ENCODE measurements at regions not wholly inside any gene's neighbourhood (a gene's known extent, or its start where the extent isn't known, plus 50 kb on each side); places are given as distances from the start of the nearest gene placed in this dataset.
A peak's percentile ranks its signal among the peaks of the same experiment; 100 is the strongest.
"Not testable (repeated sequence)": the region's sequence is repeated elsewhere in the genome, so short reads cannot be mapped to it uniquely, and the experiment has no call there.

DNA sequence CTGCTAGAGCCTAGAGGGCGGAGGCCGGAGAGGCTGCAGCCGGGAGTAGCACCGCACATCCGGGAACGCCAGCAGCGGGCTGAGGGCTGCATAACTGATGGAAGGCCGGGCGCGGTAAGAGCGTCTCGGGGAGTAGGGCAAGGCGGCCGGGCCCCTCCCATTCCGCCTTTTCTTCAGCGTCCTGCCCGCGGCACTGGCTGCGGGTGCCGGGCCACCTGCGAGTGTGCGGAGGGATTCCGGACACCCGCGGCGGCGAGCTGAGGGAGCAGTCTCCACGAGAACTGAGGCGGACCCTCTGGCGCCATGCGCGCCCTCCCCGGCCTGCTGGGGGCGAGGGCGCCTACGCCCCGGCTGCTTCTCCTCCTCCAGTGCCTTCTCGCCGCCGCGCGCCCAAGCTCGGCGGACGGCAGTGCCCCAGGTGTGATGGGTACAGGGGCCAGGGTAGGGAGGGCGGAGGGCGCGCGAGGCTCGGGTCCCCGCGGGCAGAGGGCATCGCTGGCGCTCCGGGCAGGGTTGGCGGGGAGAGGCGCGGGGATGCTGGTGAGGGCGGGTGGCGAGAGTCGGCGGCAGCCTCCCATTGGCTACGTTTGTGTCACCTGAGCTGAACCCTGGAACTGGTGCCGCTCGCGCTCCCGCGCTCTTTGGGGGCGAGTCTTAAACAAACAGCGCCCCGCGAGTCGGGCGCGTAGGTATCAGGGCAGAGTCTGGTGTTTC is 334.4 kb downstream of the SRGAP2C start:
- DNase-seq = peak; percentile 70

DNA sequence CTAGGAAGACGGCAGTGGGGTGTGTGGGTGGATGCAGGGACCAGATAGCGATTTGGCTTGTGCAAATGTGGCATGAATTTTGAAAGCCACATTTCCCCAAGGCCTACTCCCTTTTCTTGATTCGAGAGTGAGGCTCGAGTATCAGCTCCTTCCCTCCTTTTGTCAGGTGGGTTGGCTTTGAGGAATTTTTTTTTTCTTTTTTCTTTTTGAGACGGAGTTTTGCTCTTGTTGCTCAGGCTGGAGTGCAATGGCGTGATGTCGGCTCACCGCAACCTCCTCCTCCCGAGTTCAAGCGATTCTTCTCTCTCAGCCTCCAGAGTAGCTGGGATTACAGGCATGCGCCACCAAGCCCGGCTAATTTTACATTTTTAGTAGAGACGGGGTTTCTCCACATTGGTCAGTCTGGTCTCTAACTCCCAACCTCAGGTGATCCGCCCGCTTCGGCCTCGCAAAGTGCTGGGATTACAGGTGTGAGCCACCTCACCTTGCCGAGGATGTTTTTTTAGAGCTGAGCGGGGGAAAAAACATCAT is 335.0 kb downstream of the SRGAP2C start:
- not testable (repeated sequence) for DNase-seq

DNA sequence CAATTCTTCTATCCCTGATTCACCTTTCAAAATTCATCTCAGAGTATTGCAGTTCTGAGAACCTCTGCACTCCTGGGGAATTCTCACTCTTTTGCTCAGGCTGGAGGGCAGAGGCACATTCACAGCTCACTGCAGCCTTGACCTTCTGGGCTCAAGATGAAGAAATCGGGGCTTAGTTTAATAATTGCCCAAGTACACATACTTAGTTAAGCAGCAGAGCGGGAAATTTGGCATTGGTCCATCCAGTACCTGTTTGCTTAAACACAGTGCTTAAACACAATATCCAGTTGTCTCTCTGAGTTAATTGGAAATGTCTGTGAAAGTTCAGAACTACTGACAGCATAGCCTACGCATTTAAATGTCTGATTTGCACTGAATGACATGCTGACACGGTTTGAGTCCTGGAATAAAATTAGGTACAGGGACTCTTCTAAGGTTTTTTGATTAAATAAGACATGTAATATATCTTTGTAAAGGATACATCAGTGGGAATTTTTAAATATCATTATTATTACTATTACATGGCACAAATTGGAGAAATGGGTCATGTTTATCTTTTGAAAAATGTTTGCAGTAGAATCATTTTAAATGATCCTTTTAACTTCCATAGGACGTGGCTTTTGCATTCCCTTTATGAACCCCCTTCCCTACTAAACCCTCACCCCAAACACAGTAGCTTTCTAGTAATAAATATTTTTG is 337.4 kb downstream of the SRGAP2C start:
- DNase-seq = no peak

DNA sequence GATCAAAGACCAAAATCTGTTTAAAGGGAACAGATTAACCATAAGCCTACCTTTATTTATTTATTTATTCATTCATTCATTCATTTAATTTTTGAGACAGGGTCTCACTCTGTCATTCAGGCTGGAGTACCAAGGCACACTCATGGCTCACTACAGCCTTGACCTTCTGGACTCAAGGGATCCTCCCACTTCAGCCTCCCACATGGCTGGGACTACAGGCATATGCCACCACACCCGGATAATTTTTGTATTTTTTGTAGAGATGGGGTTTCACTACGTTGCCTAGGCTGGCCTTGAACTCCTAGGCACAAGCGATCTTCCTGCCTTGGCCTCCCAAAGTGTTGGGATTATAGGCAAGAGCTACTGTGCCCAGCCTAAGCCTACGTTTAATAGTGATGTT is 338.3 kb downstream of the SRGAP2C start:
- DNase-seq = not testable (repeated sequence)

DNA sequence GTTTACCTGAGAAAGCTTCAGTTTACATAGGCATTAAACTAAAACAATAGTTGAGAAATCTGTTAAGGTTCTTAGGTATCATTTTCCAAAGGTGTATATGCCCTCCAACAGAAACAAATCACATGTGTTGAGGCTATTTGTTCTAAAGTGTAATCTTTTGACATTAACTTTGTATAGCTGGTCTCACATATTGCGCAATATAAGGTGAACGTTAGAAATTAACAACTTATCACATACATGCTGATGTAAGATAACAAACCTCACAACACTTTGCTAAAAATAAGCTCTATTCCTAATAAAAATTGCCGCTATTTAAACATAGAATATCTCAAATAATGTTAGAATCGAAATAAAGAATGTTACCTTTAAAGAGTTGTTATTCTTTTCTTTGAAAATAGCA is 340.6 kb downstream of the SRGAP2C start:
- DNase-seq = no peak

DNA sequence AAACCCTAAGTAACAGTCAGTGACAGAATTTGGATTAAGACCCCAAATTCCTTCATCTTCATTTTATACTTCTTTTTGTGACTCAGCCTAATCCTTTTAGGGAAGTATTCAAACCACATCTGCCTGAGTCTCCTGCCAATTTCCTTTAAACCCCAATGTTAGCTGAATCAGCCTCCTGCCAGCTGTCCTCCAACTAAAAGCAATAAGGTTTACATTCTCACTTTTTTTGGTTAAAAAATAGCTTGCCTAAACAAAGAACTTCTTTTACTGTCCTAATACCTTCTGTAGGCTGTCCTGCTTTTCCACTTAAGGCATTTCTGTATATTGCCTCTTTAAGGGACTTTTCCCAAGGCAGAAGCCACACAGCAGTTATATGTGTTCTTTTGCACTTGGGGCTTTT is 344.2 kb downstream of the SRGAP2C start:
- DNase-seq = not testable (repeated sequence)

DNA sequence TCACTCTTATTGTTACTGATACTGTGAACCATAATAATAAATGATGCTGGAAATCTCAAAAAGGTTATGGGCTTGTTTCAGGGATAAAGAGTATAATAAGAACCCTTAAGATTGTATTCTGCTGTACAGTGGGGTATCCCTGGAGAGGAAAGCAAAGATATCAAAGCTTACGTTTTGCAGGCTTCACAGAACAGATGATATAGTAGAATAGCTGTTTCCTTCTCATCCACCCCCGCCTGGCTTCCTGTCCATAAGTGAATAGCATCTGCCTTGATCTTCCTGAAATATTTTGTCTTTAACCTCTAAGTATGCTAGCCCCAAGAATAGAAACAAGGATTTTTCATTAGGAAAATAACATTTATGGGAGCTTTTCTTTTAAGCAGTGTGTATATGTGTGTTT is 345.3 kb downstream of the SRGAP2C start:
- not testable (repeated sequence) for DNase-seq

DNA sequence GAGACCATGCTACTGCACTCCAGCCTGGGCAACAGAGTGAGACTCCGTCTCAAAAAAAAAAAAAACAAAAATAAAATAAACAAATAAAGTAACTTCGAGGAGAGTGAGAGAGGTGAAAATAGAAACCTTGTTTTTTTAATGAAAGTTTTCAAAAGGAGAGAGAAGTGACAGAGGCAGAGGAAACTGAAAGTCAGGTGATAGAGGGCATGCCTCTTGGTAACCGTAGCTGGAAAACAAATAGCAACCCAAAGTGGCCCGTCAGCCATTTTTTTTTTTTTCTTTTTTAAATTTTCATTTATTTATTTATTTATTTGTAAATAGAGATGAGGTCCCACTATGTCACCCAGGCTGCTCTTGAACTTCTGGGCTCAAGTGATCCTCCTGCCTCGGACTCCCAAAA is 347.0 kb downstream of the SRGAP2C start:
- not testable (repeated sequence) for DNase-seq

DNA sequence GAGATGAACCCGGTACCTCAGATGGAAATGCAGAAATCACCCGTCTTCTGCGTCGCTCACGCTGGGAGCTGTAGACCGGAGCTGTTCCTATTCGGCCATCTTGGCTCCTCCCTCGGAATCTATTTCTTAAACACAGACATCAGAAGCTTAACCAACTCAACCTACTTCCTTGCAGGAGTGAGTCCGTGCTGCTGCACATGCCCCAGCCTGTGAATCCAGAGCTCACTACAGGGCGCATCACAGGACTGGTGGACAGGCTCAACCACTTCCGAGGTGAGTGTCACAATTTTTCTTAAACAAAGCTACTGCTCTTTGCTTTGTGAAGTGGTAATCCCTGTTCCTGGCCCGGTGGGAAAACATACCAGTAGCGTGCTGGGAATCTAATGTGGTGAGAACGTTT is 353.4 kb downstream of the SRGAP2C start:
- not testable (repeated sequence) for DNase-seq

DNA sequence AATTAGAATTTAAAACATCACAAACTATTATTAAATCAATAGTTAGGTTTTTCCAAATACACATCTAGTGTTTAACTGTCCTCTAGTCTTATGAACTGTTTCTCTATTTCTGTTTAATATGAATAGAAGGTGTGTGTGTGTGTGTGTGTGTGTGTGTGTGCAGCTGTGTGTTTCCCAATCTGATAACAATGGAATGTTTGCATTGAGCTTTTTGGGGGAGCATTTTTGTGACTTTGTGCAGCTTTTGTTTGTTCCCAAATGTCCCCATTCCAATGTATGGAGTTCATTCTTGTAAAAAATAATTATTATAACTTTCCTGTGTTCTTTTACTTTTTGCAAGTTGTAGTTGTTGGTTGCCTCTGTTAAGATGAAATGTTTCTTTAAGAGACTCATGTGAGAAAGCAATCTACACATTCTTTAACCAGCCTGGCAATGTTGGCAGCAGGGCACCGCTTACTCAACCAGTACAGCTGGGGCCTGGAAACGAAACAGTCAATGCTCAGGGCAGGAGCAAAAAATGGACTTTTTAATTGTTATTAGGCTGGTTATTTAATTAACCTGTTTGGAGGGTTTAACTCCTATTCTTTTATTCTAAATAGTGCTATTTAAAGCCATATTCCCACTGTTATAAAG is 354.3 kb downstream of the SRGAP2C start:
- no peak for DNase-seq

DNA sequence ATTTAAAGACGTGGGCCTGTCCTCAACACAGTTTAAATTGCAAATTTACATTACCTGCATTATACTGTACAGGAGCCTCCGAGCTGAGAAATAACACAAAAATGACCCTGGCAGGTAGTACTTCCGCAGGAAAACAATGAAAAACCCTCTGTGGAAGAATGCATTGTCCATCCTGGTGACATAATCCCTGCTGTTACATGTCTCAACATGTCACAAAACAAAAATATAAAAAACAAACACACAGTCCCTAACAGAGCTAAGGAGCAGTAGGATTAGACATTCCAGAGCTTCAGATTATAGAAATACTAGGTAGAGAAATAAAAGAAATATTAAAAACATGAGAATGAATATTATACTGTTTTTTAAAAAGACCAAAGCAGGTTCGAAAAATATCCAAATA is 359.2 kb downstream of the SRGAP2C start:
- DNase-seq = not testable (repeated sequence)

DNA sequence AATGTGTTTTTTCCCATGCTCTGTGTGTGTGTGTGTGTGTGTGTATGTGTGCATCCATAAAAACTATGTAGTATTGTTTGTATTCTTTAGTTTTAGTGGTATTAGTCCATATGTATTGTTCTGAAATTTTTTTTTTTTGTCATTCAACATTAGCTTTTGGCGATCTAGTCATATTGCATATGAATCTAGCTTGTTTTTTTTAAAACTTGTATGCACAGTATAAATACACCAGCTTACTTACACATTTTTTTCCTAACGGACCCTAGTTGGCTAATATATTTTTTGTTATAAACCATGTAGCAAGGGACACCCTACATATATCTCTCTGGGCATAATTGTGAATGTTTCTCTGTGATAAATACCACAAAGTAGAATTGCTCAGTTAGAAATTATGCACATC is 359.7 kb downstream of the SRGAP2C start:
- no peak for DNase-seq

DNA sequence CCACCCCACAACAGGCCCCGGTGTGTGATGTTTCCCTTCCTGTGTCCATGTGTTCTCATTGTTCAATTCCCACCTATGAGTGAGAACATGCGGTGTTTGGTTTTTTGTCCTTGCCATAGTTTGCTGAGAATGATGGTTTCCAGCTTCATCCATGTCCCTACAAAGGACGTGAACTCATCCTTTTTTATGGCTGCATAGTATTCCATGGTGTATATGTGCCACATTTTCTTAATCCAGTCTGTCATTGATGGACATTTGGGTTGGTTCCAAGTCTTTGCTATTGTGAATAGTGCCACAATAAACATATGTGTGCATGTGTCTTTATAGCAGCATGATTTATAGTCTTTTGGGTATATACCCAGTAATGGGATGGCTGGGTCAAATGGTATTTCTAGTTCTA is 361.1 kb downstream of the SRGAP2C start:
- not testable (repeated sequence) for DNase-seq

DNA sequence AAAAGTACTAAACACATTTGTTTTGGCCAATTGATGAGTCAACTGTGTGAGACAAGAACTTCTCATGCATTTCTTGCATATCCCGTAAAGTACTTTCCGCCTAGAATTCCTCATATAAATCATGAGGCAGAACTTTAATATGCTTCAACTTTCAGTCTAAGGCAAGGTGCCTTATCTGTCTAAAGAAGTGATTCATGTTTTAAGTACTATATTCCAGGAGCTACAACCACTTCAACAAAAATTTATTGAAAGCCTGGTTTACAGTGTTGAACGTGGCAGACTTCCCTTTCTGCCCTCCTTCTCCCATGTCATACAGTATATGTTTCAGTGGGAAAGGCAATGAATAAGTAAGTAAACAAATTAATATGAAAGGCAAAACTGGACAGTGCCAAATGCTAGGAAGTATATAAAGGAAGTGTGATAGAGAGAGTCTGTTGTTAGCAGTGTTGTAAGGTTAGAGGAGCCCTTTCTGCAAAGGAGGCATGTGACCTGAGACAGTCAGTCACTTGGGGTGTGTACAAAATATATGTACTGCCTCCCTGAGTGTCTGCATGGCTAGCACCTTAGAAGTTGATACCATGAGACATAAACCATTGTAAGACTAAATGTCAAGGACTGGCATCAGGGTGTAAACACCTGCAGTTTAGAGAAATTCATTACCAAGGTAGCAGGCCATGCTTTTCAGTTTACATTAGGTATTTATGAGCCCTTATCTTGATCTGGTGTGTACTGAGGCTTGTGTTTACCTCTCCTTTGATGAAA is 362.2 kb downstream of the SRGAP2C start:
- DNase-seq = no peak

DNA sequence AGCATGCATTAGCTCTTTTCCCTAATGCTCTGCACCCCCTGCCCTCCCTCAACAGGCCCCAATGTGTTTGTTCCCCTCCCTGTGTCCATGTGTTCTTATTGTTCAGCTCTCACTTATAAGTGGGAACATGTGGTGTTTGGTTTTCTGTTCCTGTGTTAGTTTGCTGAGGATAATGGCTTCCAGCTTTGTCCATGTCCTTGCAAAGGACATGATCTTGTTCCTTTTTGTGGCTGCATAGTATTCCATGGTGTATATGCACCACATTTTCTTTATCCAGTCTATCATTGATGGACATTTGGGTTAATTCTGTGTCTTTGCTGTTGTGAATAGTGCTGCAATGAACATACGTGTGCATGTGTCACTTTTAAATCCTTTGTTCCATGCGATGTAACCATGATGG is 363.0 kb downstream of the SRGAP2C start:
- not testable (repeated sequence) for DNase-seq

DNA sequence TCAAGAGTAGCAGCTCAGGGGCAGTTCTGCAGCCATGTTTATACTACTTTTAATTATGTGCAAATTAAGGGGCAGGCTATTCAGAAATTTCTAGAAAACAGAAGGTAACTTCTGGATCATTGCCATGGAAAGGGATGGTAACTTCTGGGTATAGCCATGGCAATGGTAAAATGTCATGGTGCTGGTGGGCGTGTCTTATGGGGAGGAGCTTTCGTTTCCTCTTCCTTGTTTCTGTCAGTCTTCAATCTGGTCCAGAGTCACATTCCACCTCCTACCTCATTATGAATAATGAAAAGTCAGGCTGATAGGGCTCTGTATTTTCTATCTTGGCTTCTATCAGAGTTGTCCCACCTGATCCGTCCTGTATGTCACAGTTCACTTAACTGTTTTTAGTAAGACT is 366.0 kb downstream of the SRGAP2C start:
- not testable (repeated sequence) for DNase-seq

DNA sequence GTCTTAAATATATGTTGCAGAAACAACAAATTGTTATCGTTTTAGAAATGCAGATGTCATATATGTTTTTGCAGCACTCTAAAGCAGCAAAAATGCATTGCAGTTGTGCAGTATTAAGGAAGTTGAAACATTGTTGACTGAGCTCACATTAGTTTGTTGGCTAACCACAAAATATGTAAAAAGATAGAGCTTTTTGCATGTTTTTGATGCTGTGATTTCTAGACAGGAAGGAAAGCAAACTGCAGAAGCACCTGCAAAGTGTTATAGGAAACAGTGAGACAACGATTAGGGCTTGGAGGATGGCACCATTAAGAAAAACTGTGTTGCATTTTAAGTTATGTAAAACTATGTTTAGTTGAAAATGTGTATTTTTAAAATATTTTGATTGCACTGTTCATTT is 366.7 kb downstream of the SRGAP2C start:
- DNase-seq = not testable (repeated sequence)

DNA sequence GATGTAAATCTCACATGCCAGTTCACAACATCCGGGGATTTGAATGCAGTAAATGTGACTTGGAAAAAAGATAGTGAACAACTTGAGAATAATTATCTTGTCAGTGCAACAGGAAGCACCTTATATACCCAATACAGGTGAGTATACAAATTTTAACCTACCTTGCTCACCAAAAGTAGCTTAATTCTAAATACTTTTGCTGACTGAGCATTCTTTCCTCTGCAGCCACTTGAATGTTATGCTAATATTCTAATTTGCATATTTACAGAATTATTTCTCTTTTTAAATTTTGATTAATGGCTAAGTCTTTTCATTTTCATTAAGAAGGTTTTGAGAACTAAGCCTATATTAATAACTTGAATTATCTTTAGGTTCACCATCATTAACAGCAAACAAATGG is 371.8 kb downstream of the SRGAP2C start:
- not testable (repeated sequence) for DNase-seq

DNA sequence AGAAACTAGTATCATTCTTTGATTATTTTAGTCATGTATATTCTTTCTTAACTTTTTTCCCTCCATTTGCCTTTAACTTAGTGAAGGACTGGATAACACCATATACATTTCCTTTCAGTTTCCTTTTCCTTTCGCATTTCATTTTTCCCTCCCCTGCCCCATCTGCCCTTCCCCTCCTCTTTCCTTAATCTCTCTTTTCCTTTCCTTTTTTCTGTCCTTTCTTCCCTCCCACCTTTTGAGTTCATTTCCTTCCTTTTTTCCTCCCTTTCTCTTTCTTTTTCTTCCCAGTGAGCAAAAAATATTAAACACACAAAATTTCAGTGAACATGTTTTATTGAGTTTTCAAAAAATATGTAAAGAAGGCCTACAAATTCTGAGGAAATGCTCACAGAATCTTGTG is 373.3 kb downstream of the SRGAP2C start:
- not testable (repeated sequence) for DNase-seq

DNA sequence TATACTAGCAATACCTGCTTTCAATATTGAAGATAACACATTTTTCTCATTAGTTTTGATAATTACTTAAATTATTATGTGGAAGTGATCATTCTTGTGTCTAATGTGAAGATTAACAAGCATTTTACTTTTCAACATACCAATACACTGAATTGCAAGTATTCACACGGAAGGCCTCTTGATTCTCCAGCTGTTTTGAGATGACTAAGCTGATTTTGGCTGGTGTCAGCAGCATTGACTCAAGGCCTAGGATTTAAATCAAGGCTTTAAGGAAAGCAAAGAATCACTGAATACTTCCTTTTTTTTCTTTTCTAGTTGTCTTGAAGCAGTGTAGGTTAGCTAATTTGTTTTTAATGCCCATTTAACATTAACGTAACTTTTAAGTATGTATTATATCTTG is 373.7 kb downstream of the SRGAP2C start:
- peak; percentile 1 for DNase-seq

DNA sequence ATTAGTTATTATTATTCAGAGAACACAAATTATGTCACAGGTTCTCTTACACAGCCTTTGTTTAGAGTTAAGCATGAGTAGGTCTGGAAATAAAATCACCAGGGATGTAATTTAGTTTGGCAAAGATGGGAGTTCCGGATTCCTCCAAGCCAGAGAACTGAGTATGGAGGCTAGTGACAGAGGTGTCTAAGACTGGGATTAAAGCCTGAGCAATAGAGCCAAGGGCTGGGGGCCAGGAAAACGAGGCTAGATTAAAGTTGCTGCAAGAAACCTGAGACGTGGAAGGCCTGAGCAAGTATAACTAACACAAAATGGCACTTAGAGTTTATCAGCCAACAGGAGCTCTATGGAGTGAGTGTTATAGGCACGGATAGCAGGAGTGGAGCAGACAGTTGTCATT is 381.6 kb downstream of the SRGAP2C start:
- no peak for DNase-seq

DNA sequence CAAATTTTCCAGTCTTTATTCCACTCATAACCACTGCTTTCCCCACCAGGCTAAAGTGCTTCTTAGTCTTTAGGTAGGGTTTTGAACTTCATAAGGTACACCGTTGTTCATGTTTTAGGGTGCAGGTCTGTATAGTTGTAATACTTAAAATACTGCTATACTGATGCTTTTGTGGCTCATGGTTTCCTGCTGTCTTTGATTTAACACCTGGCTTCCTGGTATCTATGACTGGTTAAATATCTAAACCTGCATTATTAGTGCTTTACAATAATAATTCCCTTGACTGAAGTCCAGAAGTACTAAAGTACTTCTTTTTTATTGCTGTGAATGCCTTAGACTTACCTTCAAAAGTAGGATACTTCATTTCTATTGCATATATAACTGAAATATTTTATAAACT is 384.7 kb downstream of the SRGAP2C start:
- no peak for DNase-seq

All from midbrain (tissue), 1 donor.